ENCODE measurements at regions not wholly inside any gene's neighbourhood (a gene's known extent, or its start where the extent isn't known, plus 50 kb on each side); places are given as distances from the start of the nearest gene placed in this dataset.

DNA sequence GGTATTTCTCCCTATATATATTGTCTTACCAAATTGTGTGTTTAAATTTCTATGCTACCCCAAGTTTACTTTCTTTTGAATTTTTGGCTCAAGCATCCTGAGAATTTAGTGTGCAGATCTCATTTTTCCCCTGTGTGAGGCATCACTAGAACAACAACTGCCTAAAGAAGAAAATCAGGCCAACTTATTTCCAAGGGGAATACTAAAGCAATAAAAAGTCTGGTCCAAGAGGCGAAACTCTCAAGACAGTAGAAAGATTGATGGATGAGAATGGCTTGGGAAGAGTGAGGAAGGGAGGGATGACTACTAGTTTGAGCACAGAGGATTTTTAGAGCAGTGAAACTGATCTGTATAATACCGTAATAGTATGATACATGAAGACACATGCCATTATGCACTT is 86.3 kb upstream of the CFAP20DC start:
- TF ChIP-seq CTCF (IDR thresholded peaks at IDR 0.05; ENCODE audit: poor library complexity), result no peak
- no peak for TF ChIP-seq EZH2 (IDR thresholded peaks at IDR 0.05; ENCODE audit: borderline replicate concordance)
- TF ChIP-seq EZH2phosphoT487 (IDR thresholded peaks at IDR 0.05; ENCODE audit: low read depth, severe bottlenecking, unreplicated experiment), result no peak

Data from hepatocyte (in vitro differentiated cells).